Suprapubic skin (tissue), 3 donors: ENCODE measurements at regions not wholly inside any gene's neighbourhood (a gene's known extent, or its start where the extent isn't known, plus 50 kb on each side); places are given as distances from the start of the nearest gene placed in this dataset.

ENCODE experiments used
- CTCF ChIP-seq, 2 donors: fragments of 200-600 bp in 1 of 2; fragments of 450-650 bp in 1 of 2; sonication (generic) in 1 of 2; IDR thresholded peaks; one replicate each; pipeline ENCODE4 v1.5.1; 2016 to 2019; ENCODE audit warnings: antibody characterized with exemption in 2 of 2, mild to moderate bottlenecking in 1 of 2, moderate library complexity in 1 of 2
- POLR2A ChIP-seq, 2 donors: fragments of 450-650 bp; IDR thresholded peaks; one replicate each; pipeline ENCODE4 v1.6.1; 2017; ENCODE audit warnings: antibody characterized with exemption in 2 of 2, mild to moderate bottlenecking in 2 of 2, moderate library complexity in 2 of 2

GRCh38 chr12:89084751-89085150 lies 267.6 kb downstream of the DUSP6 start:
- TF ChIP-seq POLR2A (IDR thresholded peaks at IDR 0.05) (no peak), CTCF (IDR thresholded peaks at IDR 0.05) (no peak)
